Gastrocnemius medialis (tissue), 4 donors: ENCODE measurements at regions not wholly inside any gene's neighbourhood (a gene's known extent, or its start where the extent isn't known, plus 50 kb on each side); places are given as distances from the start of the nearest gene placed in this dataset.

Source experiments
- ATAC-seq, 2 donors: fragments of 150-250 bp; one replicate each; pipeline ENCODE4 v1.9.1; 2016
- DNase-seq, 2 donors: peaks; one replicate each; pipeline ENCODE4 v3.0.0-alpha.2; 2019
- H3K27ac ChIP-seq, 4 donors: fragments of 200-600 bp; sonication (generic); 1 replicate in 1 of 4; 2 replicates in 3 of 4; pipeline ENCODE4 v1.5.1; 2016 to 2018; ENCODE audit warnings: mild to moderate bottlenecking in 2 of 4, moderate library complexity in 1 of 4
- H3K27me3 ChIP-seq, 3 donors: fragments of 200-600 bp; sonication (generic) in 2 of 3; 1 replicate in 1 of 3; 2 replicates in 2 of 3; pipeline versions ENCODE4 v1.5.1 to v1.6.0; 2016 to 2019; ENCODE audit warnings: mild to moderate bottlenecking in 1 of 3, moderate library complexity in 1 of 3
- H3K36me3 ChIP-seq, 2 donors: fragments of 200-600 bp; sonication (generic) in 1 of 2; one replicate each; pipeline ENCODE4 v1.5.1; 2017 to 2018
- H3K4me1 ChIP-seq, 2 donors: fragments of 200-600 bp; sonication (generic) in 1 of 2; one replicate each; pipeline ENCODE4 v1.5.1; 2016 to 2017; ENCODE audit warnings: mild to moderate bottlenecking in 2 of 2
- H3K4me3 ChIP-seq, 4 donors: fragments of 200-600 bp; sonication (generic) in 3 of 4; 1 replicate in 1 of 4; 2 replicates in 3 of 4; pipeline ENCODE4 v1.5.1; 2016 to 2019; ENCODE audit warnings: mild to moderate bottlenecking in 2 of 4
- H3K9me3 ChIP-seq, 3 donors: fragments of 200-600 bp; sonication (generic) in 2 of 3; 1 replicate in 1 of 3; 2 replicates in 2 of 3; pipeline ENCODE4 v1.5.1; 2016 to 2019
- POLR2A ChIP-seq, 2 donors: fragments of 450-650 bp; IDR thresholded peaks; one replicate each; pipeline ENCODE4 v1.6.1; 2017; ENCODE audit warnings: antibody characterized with exemption in 2 of 2, mild to moderate bottlenecking in 2 of 2, moderate library complexity in 2 of 2
- in situ Hi-C, 4 donors: fragments of 200-750 bp; cut with MboI; loops; one replicate each; pipeline versions ENCODE4 v1.15.0 to v1.8.0; 2017; ENCODE audit warnings: low sequenced_read_pairs in 4 of 4
- intact Hi-C: fragments of 100-400 bp; cut with DNase I; formaldehyde crosslinking; loops from one replicate; pipeline ENCODE4 v1.15.1; 2023; ENCODE audit warnings: low total_unique reads
- TF ChIP-seq, protein P1 (sequence below), 5 experiments: fragments of 450-650 bp in 3 of 5; fragments of 200-600 bp in 2 of 5; sonication (generic) in 2 of 5; IDR thresholded peaks in 4 of 5; conservative IDR thresholded peaks in 1 of 5; 1 replicate in 4 of 5; 2 replicates in 1 of 5; pipeline ENCODE4 v1.5.1; 2016 to 2019; ENCODE audit warnings: antibody characterized with exemption in 5 of 5, mild to moderate bottlenecking in 3 of 5, moderate library complexity in 3 of 5

GRCh38 chr15:94889153-94889552, 657.8 kb downstream of the MCTP2 start:
- TF ChIP-seq, protein P1, sequence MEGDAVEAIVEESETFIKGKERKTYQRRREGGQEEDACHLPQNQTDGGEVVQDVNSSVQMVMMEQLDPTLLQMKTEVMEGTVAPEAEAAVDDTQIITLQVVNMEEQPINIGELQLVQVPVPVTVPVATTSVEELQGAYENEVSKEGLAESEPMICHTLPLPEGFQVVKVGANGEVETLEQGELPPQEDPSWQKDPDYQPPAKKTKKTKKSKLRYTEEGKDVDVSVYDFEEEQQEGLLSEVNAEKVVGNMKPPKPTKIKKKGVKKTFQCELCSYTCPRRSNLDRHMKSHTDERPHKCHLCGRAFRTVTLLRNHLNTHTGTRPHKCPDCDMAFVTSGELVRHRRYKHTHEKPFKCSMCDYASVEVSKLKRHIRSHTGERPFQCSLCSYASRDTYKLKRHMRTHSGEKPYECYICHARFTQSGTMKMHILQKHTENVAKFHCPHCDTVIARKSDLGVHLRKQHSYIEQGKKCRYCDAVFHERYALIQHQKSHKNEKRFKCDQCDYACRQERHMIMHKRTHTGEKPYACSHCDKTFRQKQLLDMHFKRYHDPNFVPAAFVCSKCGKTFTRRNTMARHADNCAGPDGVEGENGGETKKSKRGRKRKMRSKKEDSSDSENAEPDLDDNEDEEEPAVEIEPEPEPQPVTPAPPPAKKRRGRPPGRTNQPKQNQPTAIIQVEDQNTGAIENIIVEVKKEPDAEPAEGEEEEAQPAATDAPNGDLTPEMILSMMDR (IDR thresholded peaks at IDR 0.05 in 4 of 5, conservative IDR thresholded peaks at IDR 0.05 in 1 of 5) = no peak
- no peak for TF ChIP-seq POLR2A (IDR thresholded peaks at IDR 0.05)
- H3K36me3 ChIP-seq = no peaks in the 10 kb centered on the region
- no peak overlapping the region for H3K27ac ChIP-seq
- no peak for ATAC-seq
- H3K9me3 ChIP-seq = no peaks in the 10 kb centered on the region
- no peaks in the 10 kb centered on the region for H3K4me1 ChIP-seq
- H3K4me3 ChIP-seq = no peak overlapping the region
- intact Hi-C loops (no loop called here), in situ Hi-C loops (no loop called here)
- H3K27me3 ChIP-seq = no peaks in the 10 kb centered on the region
- DNase-seq = no peak

DNA sequence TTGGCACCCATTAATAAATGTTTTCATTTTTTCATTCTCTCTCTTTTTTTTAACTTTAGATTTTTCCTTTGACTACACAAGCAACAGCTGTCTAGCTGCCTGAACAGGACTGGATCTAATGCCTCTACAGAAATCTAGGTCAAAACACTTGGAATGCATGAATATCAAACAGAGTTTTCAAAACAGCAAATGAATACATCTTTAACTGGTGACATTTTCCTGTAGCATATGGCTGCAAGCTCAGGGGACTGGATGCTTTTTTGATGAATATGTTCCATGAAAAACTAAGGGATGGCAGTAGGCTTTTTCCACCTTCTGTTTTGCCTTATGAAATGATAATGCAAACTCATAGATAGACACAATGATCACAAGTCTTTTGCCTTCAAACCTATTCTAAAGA, 661.7 kb downstream of the MCTP2 start:
- intact Hi-C loops = no loop called here
- H3K27ac ChIP-seq = no peak overlapping the region
- ATAC-seq (no peak), DNase-seq (no peak)
- no peaks in the 10 kb centered on the region for H3K27me3 ChIP-seq
- no peaks in the 10 kb centered on the region for H3K36me3 ChIP-seq
- no peaks in the 10 kb centered on the region for H3K9me3 ChIP-seq
- no peaks in the 10 kb centered on the region for H3K4me1 ChIP-seq
- TF ChIP-seq POLR2A (IDR thresholded peaks at IDR 0.05) = no peak
- TF ChIP-seq, protein P1 (IDR thresholded peaks at IDR 0.05 in 4 of 5, conservative IDR thresholded peaks at IDR 0.05 in 1 of 5) = no peak
- H3K4me3 ChIP-seq = no peak overlapping the region
- in situ Hi-C loops = no loop called here

DNA sequence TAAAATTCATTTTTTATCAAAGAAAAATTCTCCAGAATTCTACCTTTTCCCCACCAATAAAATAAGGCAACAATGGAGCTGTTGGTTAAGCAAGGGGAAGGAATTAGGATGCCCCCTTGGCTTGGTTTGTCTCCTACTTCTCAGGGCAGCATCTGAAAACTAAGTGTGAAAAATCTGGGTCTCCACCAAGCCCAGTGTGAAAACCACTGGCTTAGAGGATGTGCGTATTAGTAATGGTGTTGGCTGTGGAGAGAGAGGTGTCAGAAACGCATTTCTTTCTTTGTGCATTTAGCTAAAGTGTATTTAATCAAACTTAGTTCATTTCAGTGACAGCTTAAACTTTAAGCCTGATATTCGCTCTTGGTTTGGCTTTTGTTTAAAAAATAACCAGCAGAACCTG, 662.7 kb downstream of the MCTP2 start:
- H3K4me1 ChIP-seq = no peaks in the 10 kb centered on the region
- H3K9me3 ChIP-seq = no peaks in the 10 kb centered on the region
- no peak overlapping the region for H3K4me3 ChIP-seq
- ATAC-seq (no peak), DNase-seq (no peak)
- TF ChIP-seq, protein P1 (IDR thresholded peaks at IDR 0.05 in 4 of 5, conservative IDR thresholded peaks at IDR 0.05 in 1 of 5) = no peak
- TF ChIP-seq POLR2A (IDR thresholded peaks at IDR 0.05) = no peak
- no peaks in the 10 kb centered on the region for H3K27me3 ChIP-seq
- in situ Hi-C loops (no loop called here), intact Hi-C loops (no loop called here)
- no peak overlapping the region for H3K27ac ChIP-seq
- H3K36me3 ChIP-seq = no peaks in the 10 kb centered on the region

DNA sequence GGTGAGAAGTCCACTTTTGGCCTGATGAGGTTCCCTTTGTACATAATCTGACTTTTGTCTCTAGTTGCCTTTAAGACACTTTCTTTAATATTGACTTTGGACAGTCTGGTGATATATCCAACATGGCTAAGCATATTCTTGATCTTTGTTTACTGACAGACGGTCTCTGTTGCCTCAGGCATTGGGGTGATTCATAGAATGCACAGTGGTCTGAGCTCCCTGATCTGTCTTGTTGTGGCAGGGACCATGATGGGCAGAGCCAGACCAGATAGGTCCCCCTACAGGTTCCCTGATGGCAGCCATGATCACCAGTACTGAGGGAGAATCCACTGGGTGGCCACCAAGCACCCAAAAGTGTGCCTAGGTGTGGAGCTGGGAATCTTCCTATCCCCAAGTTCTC, 678.1 kb downstream of the MCTP2 start:
- Histone ChIP-seq H3K27me3 (no peaks in the 10 kb centered on the region), H3K4me1 (no peaks in the 10 kb centered on the region), H3K4me3 (no peak overlapping the region), H3K27ac (no peak overlapping the region), H3K36me3 (no peaks in the 10 kb centered on the region), H3K9me3 (no peaks in the 10 kb centered on the region)
- intact Hi-C loops = no loop called here
- DNase-seq = no peak
- no peak for ATAC-seq
- in situ Hi-C loops = no loop called here
- TF ChIP-seq, protein P1 (IDR thresholded peaks at IDR 0.05 in 4 of 5, conservative IDR thresholded peaks at IDR 0.05 in 1 of 5) = no peak
- no peak for TF ChIP-seq POLR2A (IDR thresholded peaks at IDR 0.05)

DNA sequence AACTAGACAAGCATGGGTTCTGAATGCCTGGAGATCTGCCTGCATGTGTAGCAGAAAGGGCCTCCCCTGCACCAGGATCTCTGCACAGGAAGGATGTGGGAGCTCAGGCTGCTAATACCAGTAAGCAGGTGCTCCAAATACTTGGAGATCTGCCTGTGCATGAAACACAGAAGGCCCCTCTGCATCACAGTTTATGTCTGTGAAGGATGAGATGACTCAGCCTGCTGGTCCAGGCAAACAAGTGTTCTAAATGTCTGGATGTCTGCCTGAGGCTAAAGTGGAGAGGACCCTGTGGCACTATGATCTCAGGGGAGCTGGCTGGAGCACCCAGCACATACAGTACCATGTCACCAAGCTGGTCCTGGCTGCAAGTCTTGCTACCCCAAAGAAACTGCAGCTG, 678.8 kb downstream of the MCTP2 start:
- H3K27me3 ChIP-seq = no peaks in the 10 kb centered on the region
- H3K4me1 ChIP-seq = no peaks in the 10 kb centered on the region
- intact Hi-C loops (no loop called here), in situ Hi-C loops (no loop called here)
- H3K4me3 ChIP-seq = no peak overlapping the region
- no peaks in the 10 kb centered on the region for H3K9me3 ChIP-seq
- H3K36me3 ChIP-seq = no peaks in the 10 kb centered on the region
- TF ChIP-seq POLR2A (IDR thresholded peaks at IDR 0.05) = no peak
- TF ChIP-seq, protein P1 (IDR thresholded peaks at IDR 0.05 in 4 of 5, conservative IDR thresholded peaks at IDR 0.05 in 1 of 5) = no peak
- no peak for ATAC-seq
- DNase-seq = no peak
- no peak overlapping the region for H3K27ac ChIP-seq
